ENCODE measurements at regions not wholly inside any gene's neighbourhood (a gene's known extent, or its start where the extent isn't known, plus 50 kb on each side); places are given as distances from the start of the nearest gene placed in this dataset.

GRCh38 chr4:74610491-74610890 is 165.6 kb downstream of the AREG start:
- TF ChIP-seq TEAD4 (IDR thresholded peaks at IDR 0.05) = no peak
- TF ChIP-seq ZBTB7A (IDR thresholded peaks at IDR 0.05; ENCODE audit: low read depth) = no peak
- no peak for TF ChIP-seq YY1 (IDR thresholded peaks at IDR 0.05; ENCODE audit: low read depth)

- no peak for TF ChIP-seq TAF1 (IDR thresholded peaks at IDR 0.05; ENCODE audit: low read depth)
- no peak for TF ChIP-seq RAD21 (IDR thresholded peaks at IDR 0.05; ENCODE audit: low read depth)
- TF ChIP-seq FOXM1 (IDR thresholded peaks at IDR 0.05; ENCODE audit: borderline replicate concordance, low read depth) = no peak
- TF ChIP-seq TEAD4 (IDR thresholded peaks at IDR 0.05) = no peak
- TF ChIP-seq CREB1 (IDR thresholded peaks at IDR 0.05; ENCODE audit: low read depth) = no peak
- no peak for TF ChIP-seq EGR1 (IDR thresholded peaks at IDR 0.05)
- no peak for TF ChIP-seq REST (IDR thresholded peaks at IDR 0.05; ENCODE audit: low read depth)
- no peak for TF ChIP-seq NFIC (IDR thresholded peaks at IDR 0.05)
- TF ChIP-seq EP300 (IDR thresholded peaks at IDR 0.05; ENCODE audit: borderline replicate concordance) = no peak
Measured at GRCh38 chr4:74612837-74613236, 167.9 kb downstream of the AREG start.

GRCh38 chr4:74613266-74613665 is 168.3 kb downstream of the AREG start:
- TF ChIP-seq CEBPB (IDR thresholded peaks at IDR 0.05) (no peak), TCF12 (IDR thresholded peaks at IDR 0.05; ENCODE audit: low read depth) (no peak)

GRCh38 chr4:74615411-74615810 is 170.5 kb downstream of the AREG start:
- TF ChIP-seq TAF1 (IDR thresholded peaks at IDR 0.05; ENCODE audit: low read depth) (no peak), REST (IDR thresholded peaks at IDR 0.05; ENCODE audit: low read depth) (no peak), YY1 (IDR thresholded peaks at IDR 0.05; ENCODE audit: low read depth) (no peak), TEAD4 (IDR thresholded peaks at IDR 0.05) (no peak), CREB1 (IDR thresholded peaks at IDR 0.05; ENCODE audit: low read depth) (no peak), NFIC (IDR thresholded peaks at IDR 0.05) (no peak), FOXM1 (IDR thresholded peaks at IDR 0.05; ENCODE audit: borderline replicate concordance, low read depth) (no peak), EGR1 (IDR thresholded peaks at IDR 0.05) (no peak), MAX (IDR thresholded peaks at IDR 0.05) (no peak), USF1 (IDR thresholded peaks at IDR 0.05) (no peak), CEBPB (IDR thresholded peaks at IDR 0.05) (no peak)

- no peak for TF ChIP-seq EGR1 (IDR thresholded peaks at IDR 0.05)
- TF ChIP-seq TEAD4 (IDR thresholded peaks at IDR 0.05) = no peak
Measured at GRCh38 chr4:74618166-74618565, 173.2 kb downstream of the AREG start.

GRCh38 chr4:74618659-74619058 is 173.7 kb downstream of the AREG start:
- TF ChIP-seq TEAD4 (IDR thresholded peaks at IDR 0.05) (no peak), USF1 (IDR thresholded peaks at IDR 0.05) (no peak), CEBPB (IDR thresholded peaks at IDR 0.05) (no peak), ZBTB7A (IDR thresholded peaks at IDR 0.05; ENCODE audit: low read depth) (no peak), NFIC (IDR thresholded peaks at IDR 0.05) (no peak), EGR1 (IDR thresholded peaks at IDR 0.05) (no peak), REST (IDR thresholded peaks at IDR 0.05; ENCODE audit: low read depth) (no peak), EP300 (IDR thresholded peaks at IDR 0.05; ENCODE audit: borderline replicate concordance) (no peak), CREB1 (IDR thresholded peaks at IDR 0.05; ENCODE audit: low read depth) (no peak), TCF12 (IDR thresholded peaks at IDR 0.05; ENCODE audit: low read depth) (no peak), RAD21 (IDR thresholded peaks at IDR 0.05; ENCODE audit: low read depth) (no peak)

Measured in Ishikawa (cell line).